GM23338 (cell line): ENCODE measurements at regions not wholly inside any gene's neighbourhood (a gene's known extent, or its start where the extent isn't known, plus 50 kb on each side); places are given as distances from the start of the nearest gene placed in this dataset.

Experiments
- ATAC-seq: fragments of 200-7000 bp; cut with Tn5 transposase; 3 replicates; pipeline ENCODE4 v1.9.1; 2020
- DNase-seq: peaks from one replicate; pipeline ENCODE4 v3.0.0-alpha.2; 2015; ENCODE audit warnings: low spot score
- H2AFZ ChIP-seq: fragments of 200-600 bp; sonication (generic); 2 replicates; pipeline ENCODE4 v1.8.0; 2016; ENCODE audit warnings: antibody characterized with exemption, mild to moderate bottlenecking, moderate library complexity
- H3F3A ChIP-seq: fragments of 200-600 bp; sonication (generic); replicated peaks from 2 replicates; pipeline ENCODE4 v1.8.0; 2017; ENCODE audit warnings: antibody characterized with exemption, mixed run types, low read depth
- H3K27ac ChIP-seq: fragments of 200-600 bp; sonication (generic); 2 replicates; pipeline ENCODE4 v1.6.1; 2016; ENCODE audit warnings: low read depth
- H3K27me3 ChIP-seq: fragments of 200-600 bp; sonication (generic); 2 replicates; pipeline ENCODE4 v1.8.0; 2016; ENCODE audit warnings: mild to moderate bottlenecking, mixed run types, moderate library complexity; ENCODE audit not compliant: insufficient read depth
- H3K36me3 ChIP-seq: fragments of 200-600 bp; sonication (generic); 2 replicates; pipeline ENCODE4 v1.8.0; 2016; ENCODE audit warnings: mild to moderate bottlenecking; ENCODE audit not compliant: insufficient read depth
- H3K4me1 ChIP-seq: fragments of 200-600 bp; sonication (generic); 2 replicates; pipeline ENCODE4 v1.8.0; 2016; ENCODE audit warnings: mild to moderate bottlenecking, moderate library complexity; ENCODE audit not compliant: insufficient read depth
- H3K4me2 ChIP-seq: fragments of 200-600 bp; sonication (generic); 2 replicates; pipeline ENCODE4 v1.7.1; 2017; ENCODE audit warnings: mixed run types
- H3K4me3 ChIP-seq: fragments of 200-600 bp; sonication (generic); 2 replicates; pipeline ENCODE4 v1.6.1; 2016; ENCODE audit warnings: mixed run types
- H3K79me2 ChIP-seq: fragments of 200-600 bp; sonication (generic); replicated peaks from 2 replicates; pipeline ENCODE4 v1.8.0; 2017; ENCODE audit warnings: mild to moderate bottlenecking; ENCODE audit not compliant: insufficient read depth
- H3K9me2 ChIP-seq: fragments of 200-600 bp; sonication (generic); 2 replicates; pipeline ENCODE4 v1.8.0; 2017; ENCODE audit not compliant: insufficient read depth
- H4K20me1 ChIP-seq: fragments of 200-600 bp; sonication (generic); replicated peaks from 2 replicates; pipeline ENCODE4 v1.8.0; 2017; ENCODE audit warnings: mild to moderate bottlenecking; ENCODE audit not compliant: insufficient read depth
- H3K27ac Mint-ChIP-seq: 2 replicates; pipeline ENCODE4 v1.8.0; 2020; ENCODE audit warnings: inconsistent platforms, mild to moderate bottlenecking, moderate library complexity, mixed read lengths
- H3K27me3 Mint-ChIP-seq: 3 replicates; pipeline ENCODE4 v1.8.0; 2022; ENCODE audit warnings: low read depth, mild to moderate bottlenecking, moderate library complexity, mixed read lengths, inconsistent platforms; ENCODE audit not compliant: insufficient read depth, poor library complexity
- H3K36me3 Mint-ChIP-seq: 3 replicates; pipeline ENCODE4 v1.8.0; 2021; ENCODE audit warnings: low read depth, mild to moderate bottlenecking, inconsistent platforms, moderate library complexity, mixed read lengths
- H3K4me1 Mint-ChIP-seq: 3 replicates; pipeline ENCODE4 v1.8.0; 2020; ENCODE audit warnings: mild to moderate bottlenecking, inconsistent platforms, mixed read lengths
- H3K4me3 Mint-ChIP-seq: 3 replicates; pipeline ENCODE4 v1.8.0; 2021; ENCODE audit warnings: moderate library complexity, mild to moderate bottlenecking, inconsistent platforms, mixed read lengths
- H3K9me3 Mint-ChIP-seq: 3 replicates; pipeline ENCODE4 v1.8.0; 2020; ENCODE audit warnings: moderate library complexity, mild to moderate bottlenecking, inconsistent platforms, mixed read lengths
- CREB1 ChIP-seq: fragments of 250-450 bp; sonication (Bioruptor Pico); IDR thresholded peaks from 2 replicates; pipeline ENCODE4 v1.5.0; 2020; ENCODE audit warnings: low read depth, mild to moderate bottlenecking, moderate library complexity
- CTCF ChIP-seq, 2 experiments: fragments of 200-600 bp in 1 of 2; sonication (generic) in 1 of 2; conservative IDR thresholded peaks; 2 replicates each; pipeline versions ENCODE4 v1.5.1 to v1.6.1; 2016 to 2017; ENCODE audit warnings: antibody characterized with exemption in 2 of 2, low read depth in 2 of 2, mild to moderate bottlenecking in 2 of 2, moderate library complexity in 1 of 2
- ETS1 ChIP-seq: IDR thresholded peaks from 2 replicates; pipeline ENCODE4 v1.6.1; 2016; ENCODE audit warnings: antibody characterized with exemption
- EZH2 ChIP-seq: fragments of 200-600 bp; sonication (generic); IDR thresholded peaks from one replicate; pipeline ENCODE4 v1.8.0; 2017; ENCODE audit warnings: antibody characterized with exemption, mild to moderate bottlenecking, low read depth; ENCODE audit not compliant: unreplicated experiment
- EZH2phosphoT487 ChIP-seq: fragments of 200-600 bp; sonication (generic); IDR thresholded peaks from one replicate; pipeline ENCODE4 v1.8.1; 2018; ENCODE audit warnings: antibody characterized with exemption; ENCODE audit not compliant: unreplicated experiment
- JUNB ChIP-seq: IDR thresholded peaks from one replicate; pipeline ENCODE4 v1.6.1; 2016; ENCODE audit warnings: antibody characterized with exemption; ENCODE audit not compliant: unreplicated experiment
- NANOG ChIP-seq: IDR thresholded peaks from 2 replicates; pipeline ENCODE4 v1.6.1; 2016; ENCODE audit warnings: antibody characterized with exemption, borderline replicate concordance
- POLR2AphosphoS5 ChIP-seq: IDR thresholded peaks from 2 replicates; pipeline ENCODE4 v1.6.1; 2016; ENCODE audit warnings: antibody characterized with exemption, low read depth
- REST ChIP-seq: IDR thresholded peaks from one replicate; pipeline ENCODE4 v1.6.1; 2018; ENCODE audit warnings: antibody characterized with exemption; ENCODE audit not compliant: unreplicated experiment
- STAT1 ChIP-seq: IDR thresholded peaks from one replicate; pipeline ENCODE4 v1.6.1; 2016; ENCODE audit warnings: antibody characterized with exemption; ENCODE audit not compliant: unreplicated experiment
- ZNF114 ChIP-seq: fragments of 250-450 bp; sonication (Bioruptor Pico); IDR thresholded peaks from 2 replicates; pipeline ENCODE4 v1.5.0; 2020; ENCODE audit warnings: mild to moderate bottlenecking, moderate library complexity
- ZNF331 ChIP-seq: fragments of 250-450 bp; sonication (Bioruptor Pico); IDR thresholded peaks from 2 replicates; pipeline ENCODE4 v1.5.0; 2020; ENCODE audit warnings: low read depth, mild to moderate bottlenecking, moderate library complexity
- ZNF462 ChIP-seq: fragments of 250-450 bp; sonication (Bioruptor Pico); IDR thresholded peaks from 2 replicates; pipeline ENCODE4 v1.5.0; 2020; ENCODE audit warnings: mild to moderate bottlenecking, moderate library complexity

- no peaks in the 10 kb centered on the region for H3K9me2 ChIP-seq
- H2AFZ ChIP-seq: no peak overlapping the region
- no peaks in the 10 kb centered on the region for H3K4me1 ChIP-seq
- H3K36me3 Mint-ChIP-seq: no peaks in the 10 kb centered on the region
- no peak overlapping the region for H3K27ac Mint-ChIP-seq
- H3K9me3 Mint-ChIP-seq: no peaks in the 10 kb centered on the region; the same call in 2 of the 3 replicates
- no peaks in the 10 kb centered on the region for H3K27me3 Mint-ChIP-seq
- ATAC-seq (no peak), DNase-seq (no peak)
- no peak overlapping the region for H3K4me3 Mint-ChIP-seq
- no peaks in the 10 kb centered on the region for H4K20me1 ChIP-seq
- H3K4me2 ChIP-seq: no peak overlapping the region
- TF ChIP-seq POLR2AphosphoS5 (no peak), CTCF (conservative IDR thresholded peaks at IDR 0.05; ENCODE audit: low read depth in 2 of 2) (no peak), NANOG (no peak), ZNF331 (CRISPR knock-in tag) (no peak), ETS1 (no peak), STAT1 (no peak), ZNF462 (CRISPR knock-in tag) (no peak), JUNB (no peak), REST (no peak), EZH2 (no peak), EZH2phosphoT487 (no peak), CREB1 (CRISPR knock-in tag) (no peak), ZNF114 (CRISPR knock-in tag) (no peak)
- no peak overlapping the region for H3K4me3 ChIP-seq
- no peaks in the 10 kb centered on the region for H3K4me1 Mint-ChIP-seq
- H3K36me3 ChIP-seq: no peaks in the 10 kb centered on the region
- no peaks in the 10 kb centered on the region for H3F3A ChIP-seq
- no peak overlapping the region for H3K27ac ChIP-seq
- no peaks in the 10 kb centered on the region for H3K27me3 ChIP-seq
- no peaks in the 10 kb centered on the region for H3K79me2 ChIP-seq
These were observed 50.9 kb upstream of the PTGS2 start for GRCh38 chr1:186730951-186731729.
